ENCODE measurements at regions not wholly inside any gene's neighbourhood (a gene's known extent, or its start where the extent isn't known, plus 50 kb on each side); places are given as distances from the start of the nearest gene placed in this dataset.
A peak's percentile ranks its signal among the peaks of the same experiment; 100 is the strongest.
"Not testable (repeated sequence)": the region's sequence is repeated elsewhere in the genome, so short reads cannot be mapped to it uniquely, and the experiment has no call there.

DNA sequence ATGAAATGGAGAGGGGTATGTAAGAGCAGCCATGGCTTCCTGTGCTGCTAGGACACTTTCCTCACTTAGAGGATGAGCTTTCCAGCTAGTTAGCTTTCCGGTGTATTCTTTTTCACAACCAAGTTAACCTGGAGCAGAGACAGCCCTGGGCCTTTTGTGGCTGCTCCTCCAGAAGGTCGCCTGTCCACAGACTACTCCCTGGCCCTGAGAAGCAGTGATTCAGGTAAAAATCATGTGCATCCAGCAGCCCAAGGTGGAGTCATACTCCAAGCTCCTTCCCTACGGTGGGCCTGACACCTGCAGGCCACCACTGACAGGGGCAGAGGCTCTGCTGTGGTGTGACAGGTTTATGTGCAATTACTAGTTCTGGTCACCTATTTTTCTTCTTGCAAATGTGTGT, 187.2 kb downstream of the ANKRD30B start:
- Histone ChIP-seq H3K27ac (peak overlapping the region in 1 of 4 donors; percentile 94), H3K9me3 (no peaks in the 10 kb centered on the region)

DNA sequence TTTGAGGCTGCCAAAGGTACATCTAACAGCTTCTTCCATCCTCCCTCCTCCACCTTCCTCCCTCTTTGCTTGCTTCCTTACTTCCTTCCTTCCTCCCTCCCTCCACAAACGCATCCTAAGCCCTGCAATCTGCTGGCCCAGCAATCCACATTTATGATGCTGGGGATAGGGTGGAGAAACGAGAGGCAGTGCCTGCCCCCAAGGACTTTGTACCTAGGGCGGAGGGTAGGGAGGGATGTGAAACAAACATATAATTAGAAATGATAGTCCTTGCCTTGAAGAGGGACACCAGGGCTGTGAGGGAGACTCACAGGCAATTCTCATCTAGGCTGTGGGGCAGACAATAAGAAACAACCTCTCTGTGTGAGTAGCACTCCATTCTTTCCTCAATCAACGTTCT, 188.3 kb downstream of the ANKRD30B start:
- Histone ChIP-seq H3K9me3 (no peaks in the 10 kb centered on the region), H3K27me3 (no peaks in the 10 kb centered on the region), H3K27ac (peak overlapping the region in 3 of 4 donors; percentile 49 to 94 (median 72)), H3K4me3 (peak overlapping the region in 1 of 4 donors; percentile 38), H3K4me1 (peaks cover 0 to 34% (median 0%) of the 10 kb centered on the region in 4 donors), H3K36me3 (no peaks in the 10 kb centered on the region)
- TF ChIP-seq POLR2A (IDR thresholded peaks at IDR 0.05), result peak; percentile 32 to 81
- TF ChIP-seq, protein P1, sequence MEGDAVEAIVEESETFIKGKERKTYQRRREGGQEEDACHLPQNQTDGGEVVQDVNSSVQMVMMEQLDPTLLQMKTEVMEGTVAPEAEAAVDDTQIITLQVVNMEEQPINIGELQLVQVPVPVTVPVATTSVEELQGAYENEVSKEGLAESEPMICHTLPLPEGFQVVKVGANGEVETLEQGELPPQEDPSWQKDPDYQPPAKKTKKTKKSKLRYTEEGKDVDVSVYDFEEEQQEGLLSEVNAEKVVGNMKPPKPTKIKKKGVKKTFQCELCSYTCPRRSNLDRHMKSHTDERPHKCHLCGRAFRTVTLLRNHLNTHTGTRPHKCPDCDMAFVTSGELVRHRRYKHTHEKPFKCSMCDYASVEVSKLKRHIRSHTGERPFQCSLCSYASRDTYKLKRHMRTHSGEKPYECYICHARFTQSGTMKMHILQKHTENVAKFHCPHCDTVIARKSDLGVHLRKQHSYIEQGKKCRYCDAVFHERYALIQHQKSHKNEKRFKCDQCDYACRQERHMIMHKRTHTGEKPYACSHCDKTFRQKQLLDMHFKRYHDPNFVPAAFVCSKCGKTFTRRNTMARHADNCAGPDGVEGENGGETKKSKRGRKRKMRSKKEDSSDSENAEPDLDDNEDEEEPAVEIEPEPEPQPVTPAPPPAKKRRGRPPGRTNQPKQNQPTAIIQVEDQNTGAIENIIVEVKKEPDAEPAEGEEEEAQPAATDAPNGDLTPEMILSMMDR (IDR thresholded peaks at IDR 0.05), result no peak
- DNase-seq, result peak in 2 of 3 donors; percentile 86 to 87

More for the DNA sequence above, 187.2 kb downstream of the ANKRD30B start:
- no peaks in the 10 kb centered on the region for H3K27me3 ChIP-seq
- H3K36me3 ChIP-seq, result no peaks in the 10 kb centered on the region
- no peak overlapping the region for H3K4me3 ChIP-seq
- peaks cover 0 to 31% (median 0%) of the 10 kb centered on the region in 4 donors for H3K4me1 ChIP-seq
- no peak for TF ChIP-seq POLR2A (IDR thresholded peaks at IDR 0.05)
- TF ChIP-seq, protein P1 (IDR thresholded peaks at IDR 0.05), result no peak
- no peak for DNase-seq

DNA sequence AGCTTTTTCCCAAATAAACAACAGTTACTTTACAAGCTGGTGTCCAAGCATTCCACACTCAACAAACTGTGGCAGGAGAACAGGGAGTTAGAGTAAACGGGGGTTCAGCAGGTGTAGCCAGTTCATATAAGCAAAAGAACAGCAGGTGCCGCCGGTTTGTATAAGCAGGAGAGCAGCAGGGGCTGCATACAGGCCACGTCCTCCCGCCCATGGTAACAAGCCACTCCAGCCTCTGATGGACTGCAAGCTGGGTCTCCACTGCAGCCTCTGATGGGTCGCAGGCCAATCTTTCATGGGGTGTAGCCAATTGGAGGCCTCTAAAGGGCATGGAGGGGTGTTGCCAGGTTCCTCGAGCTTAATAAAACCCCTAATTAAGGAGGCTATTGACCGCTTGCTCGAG, 189.3 kb downstream of the ANKRD30B start:
- H3K9me3 ChIP-seq, result no peaks in the 10 kb centered on the region
- H3K27ac ChIP-seq, result peak overlapping the region in 2 of 4 donors; percentile 49 to 94
- H3K4me1 ChIP-seq, result peaks cover 0 to 38% (median 0%) of the 10 kb centered on the region in 4 donors
- no peaks in the 10 kb centered on the region for H3K36me3 ChIP-seq
- no peak overlapping the region for H3K4me3 ChIP-seq
- no peaks in the 10 kb centered on the region for H3K27me3 ChIP-seq
- TF ChIP-seq POLR2A (IDR thresholded peaks at IDR 0.05), result no peak
- TF ChIP-seq, protein P1 (IDR thresholded peaks at IDR 0.05), result no peak
- DNase-seq, result no peak

DNA sequence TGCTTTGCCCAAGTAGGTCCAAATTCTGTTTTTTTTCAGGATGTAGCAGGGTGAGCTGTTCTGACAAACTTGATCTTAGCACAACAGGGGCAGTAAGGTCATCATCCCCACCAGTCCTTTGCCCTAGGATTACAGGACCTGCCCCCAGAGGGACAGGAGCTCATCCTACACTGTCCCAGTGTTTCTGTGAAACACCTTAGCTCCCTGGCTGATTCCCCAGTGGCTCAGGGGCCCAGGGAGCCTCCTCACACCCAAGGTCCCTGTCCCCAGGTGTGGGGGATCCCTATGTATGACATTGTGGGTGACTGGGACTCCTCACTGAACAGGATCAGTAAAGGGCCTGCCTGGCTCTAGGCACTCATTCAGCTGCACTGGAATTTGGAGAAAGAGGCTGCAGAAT, 191.2 kb downstream of the ANKRD30B start:
- no peak for DNase-seq
- no peaks in the 10 kb centered on the region for H3K9me3 ChIP-seq
- H3K4me3 ChIP-seq, result no peak overlapping the region
- no peaks in the 10 kb centered on the region for H3K27me3 ChIP-seq
- H3K36me3 ChIP-seq, result no peaks in the 10 kb centered on the region
- peaks cover 0 to 26% (median 0%) of the 10 kb centered on the region in 4 donors for H3K4me1 ChIP-seq
- no peak overlapping the region for H3K27ac ChIP-seq
- TF ChIP-seq, protein P1 (IDR thresholded peaks at IDR 0.05), result no peak
- no peak for TF ChIP-seq POLR2A (IDR thresholded peaks at IDR 0.05)

DNA sequence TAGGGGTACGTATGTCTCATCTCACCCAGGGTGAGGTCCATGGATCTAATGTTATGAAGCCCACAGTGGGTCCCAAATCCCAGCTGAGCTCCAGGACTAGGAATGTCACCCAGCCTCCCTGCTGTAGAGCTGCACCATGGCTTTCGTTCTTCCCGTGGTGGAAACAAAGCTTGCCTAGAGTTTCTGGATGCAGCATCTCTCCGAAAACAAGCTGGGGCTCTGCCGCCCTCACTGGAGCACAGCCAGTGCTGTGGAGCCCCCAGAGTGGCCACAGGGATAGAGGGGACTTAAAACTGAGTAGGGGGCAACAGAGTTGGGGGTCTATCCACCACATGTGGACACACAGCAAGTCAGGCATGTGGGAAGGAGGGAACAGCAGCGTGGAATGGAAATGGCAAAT, 192.1 kb downstream of the ANKRD30B start:
- H3K36me3 ChIP-seq, result not testable (repeated sequence)

DNA sequence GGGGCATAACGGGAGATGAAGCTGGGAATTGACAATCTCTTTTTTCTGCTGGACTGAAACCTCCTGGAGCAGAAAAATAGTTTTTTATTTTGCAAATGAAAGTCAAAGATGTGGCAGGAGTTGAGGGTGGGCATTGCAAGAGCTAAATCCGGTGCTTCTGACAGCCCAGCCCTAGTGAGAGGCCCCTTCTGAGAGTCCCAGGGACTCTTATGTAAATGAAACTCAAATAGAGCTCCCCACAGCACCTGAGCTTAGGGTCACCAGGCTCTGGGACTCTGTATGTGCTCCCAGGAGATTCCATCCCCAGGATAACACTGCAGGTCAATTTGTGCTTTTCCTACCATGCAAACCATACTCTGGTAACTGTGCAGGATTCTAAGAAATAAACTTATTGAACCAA, 192.8 kb downstream of the ANKRD30B start:
- no peaks in the 10 kb centered on the region for H3K27me3 ChIP-seq
- TF ChIP-seq, protein P1 (IDR thresholded peaks at IDR 0.05), result no peak
- no peak for TF ChIP-seq POLR2A (IDR thresholded peaks at IDR 0.05)
- H3K36me3 ChIP-seq, result no peaks in the 10 kb centered on the region
- no peak overlapping the region for H3K4me3 ChIP-seq
- DNase-seq, result no peak
- H3K27ac ChIP-seq, result no peak overlapping the region
- no peaks in the 10 kb centered on the region for H3K9me3 ChIP-seq
- H3K4me1 ChIP-seq, result peaks cover 0 to 11% (median 0%) of the 10 kb centered on the region in 4 donors

More for the DNA sequence above, 192.1 kb downstream of the ANKRD30B start:
- peaks cover 0 to 17% (median 0%) of the 10 kb centered on the region in 4 donors for H3K4me1 ChIP-seq
- not testable (repeated sequence) for H3K27me3 ChIP-seq, H3K27ac ChIP-seq, DNase-seq, H3K4me3 ChIP-seq, H3K9me3 ChIP-seq

All from Peyer's patch (tissue), 4 donors.